GM12878 (cell line): ENCODE measurements at regions not wholly inside any gene's neighbourhood (a gene's known extent, or its start where the extent isn't known, plus 50 kb on each side); places are given as distances from the start of the nearest gene placed in this dataset.

Source experiments
- BRCA1 ChIP-seq: IDR thresholded peaks from 2 replicates; pipeline ENCODE4 v1.6.1; 2011; ENCODE audit warnings: low read depth, low read length, improper control_type of control experiment
- CHD2 ChIP-seq: IDR thresholded peaks from 2 replicates; pipeline ENCODE4 v1.6.1; 2011; ENCODE audit warnings: low read depth, low read length, improper control_type of control experiment, borderline replicate concordance
- CTCF ChIP-seq, 3 experiments: IDR thresholded peaks in 2 of 3; conservative IDR thresholded peaks in 1 of 3; 2 replicates each; pipeline ENCODE4 v1.5.1; 2011; ENCODE audit warnings: low read depth in 3 of 3, low read length in 3 of 3, mild to moderate bottlenecking in 3 of 3, control low read depth in 2 of 3, moderate library complexity in 2 of 3, inconsistent platforms in 1 of 3, mixed read lengths in 1 of 3; ENCODE audit not compliant: control insufficient read depth in 2 of 3, insufficient read depth in 1 of 3; ENCODE audit errors: extremely low read depth in 1 of 3
- MAX ChIP-seq: IDR thresholded peaks from 2 replicates; pipeline ENCODE4 v1.6.1; 2012; ENCODE audit warnings: low read depth, low read length, improper control_type of control experiment
- MXI1 ChIP-seq: fragments of 150-350 bp; IDR thresholded peaks from 2 replicates; pipeline ENCODE4 v1.6.1; 2011; ENCODE audit warnings: low read depth, mild to moderate bottlenecking, inconsistent platforms, low read length, improper control_type of control experiment
- POLR2A ChIP-seq: IDR thresholded peaks from 2 replicates; pipeline ENCODE4 v1.6.1; 2011; ENCODE audit warnings: low read depth, mild to moderate bottlenecking, low read length
- POLR2AphosphoS2 ChIP-seq: IDR thresholded peaks from 2 replicates; pipeline ENCODE4 v1.6.1; 2011; ENCODE audit warnings: low read depth, mild to moderate bottlenecking, low read length, improper control_type of control experiment, moderate library complexity
- POLR2AphosphoS5 ChIP-seq: IDR thresholded peaks from 2 replicates; pipeline ENCODE4 v1.6.1; 2011; ENCODE audit warnings: mild to moderate bottlenecking, low read length, inconsistent platforms
- SP1 ChIP-seq: IDR thresholded peaks from one replicate; pipeline ENCODE4 v1.6.1; 2011; ENCODE audit warnings: low read depth, low read length
- USF1 ChIP-seq: IDR thresholded peaks from 2 replicates; pipeline ENCODE4 v1.6.1; 2011; ENCODE audit warnings: borderline replicate concordance, low read depth, mild to moderate bottlenecking, moderate library complexity, mixed read lengths, low read length; ENCODE audit not compliant: insufficient read depth; ENCODE audit errors: extremely low read length
- ZBED1 ChIP-seq: IDR thresholded peaks from 2 replicates; pipeline ENCODE4 v1.6.1; 2016; ENCODE audit warnings: borderline replicate concordance

- TF ChIP-seq CTCF (IDR thresholded peaks at IDR 0.05 in 2 of 3, conservative IDR thresholded peaks at IDR 0.05 in 1 of 3; ENCODE audit: control insufficient read depth in 2 of 3, extremely low read depth in 1 of 3, insufficient read depth in 1 of 3, low read depth in 3 of 3, low read length in 3 of 3) (no peak), SP1 (no peak), BRCA1 (no peak), ZBED1 (no peak), POLR2AphosphoS2 (no peak), MAX (no peak), USF1 (no peak), POLR2A (no peak), POLR2AphosphoS5 (no peak), CHD2 (no peak), MXI1 (no peak)
These were observed 163.8 kb downstream of the RPL10L start for GRCh38 chr14:46487582-46488350.
